Astrocyte (in vitro differentiated cells and primary cell): ENCODE measurements at regions not wholly inside any gene's neighbourhood (a gene's known extent, or its start where the extent isn't known, plus 50 kb on each side); places are given as distances from the start of the nearest gene placed in this dataset.

Experiments used
- CTCF ChIP-seq: IDR thresholded peaks from 2 replicates; pipeline ENCODE4 v1.5.1; 2011; ENCODE audit warnings: low read depth, mild to moderate bottlenecking, inconsistent platforms, low read length, moderate library complexity; ENCODE audit not compliant: insufficient read depth
- EZH2 ChIP-seq: IDR thresholded peaks from 2 replicates; pipeline ENCODE4 v1.6.1; 2012; ENCODE audit warnings: mild to moderate bottlenecking, low read length, inconsistent platforms; ENCODE audit not compliant: insufficient read depth

- TF ChIP-seq CTCF (no peak), EZH2 (no peak)
Observed at GRCh38 chr5:165881259-165881658, 2375.8 kb downstream of the MAT2B start.
